ENCODE measurements at regions not wholly inside any gene's neighbourhood (a gene's known extent, or its start where the extent isn't known, plus 50 kb on each side); places are given as distances from the start of the nearest gene placed in this dataset.

DNA sequence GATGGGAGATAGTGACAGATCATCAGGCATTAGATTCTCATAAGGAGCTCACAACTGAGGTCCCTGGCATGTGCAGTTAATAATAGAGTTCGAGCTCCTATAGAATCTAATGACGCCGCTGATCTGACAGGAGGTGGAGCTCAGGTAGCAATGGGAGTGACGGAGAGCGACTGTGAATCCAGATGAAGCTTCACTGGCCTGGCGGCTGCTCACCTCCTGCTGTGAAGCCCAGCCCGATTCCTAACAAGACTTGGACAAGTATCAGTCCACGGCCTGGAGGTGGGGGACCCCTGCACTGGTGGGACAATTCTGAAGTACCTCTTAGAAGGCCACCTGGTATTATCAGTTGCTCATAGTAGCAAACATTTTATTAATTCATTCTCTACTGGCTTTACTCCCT lies 377.9 kb upstream of the ITGA1 start:
- DNase-seq (ENCODE audit: low spot score), result no peak

DNA sequence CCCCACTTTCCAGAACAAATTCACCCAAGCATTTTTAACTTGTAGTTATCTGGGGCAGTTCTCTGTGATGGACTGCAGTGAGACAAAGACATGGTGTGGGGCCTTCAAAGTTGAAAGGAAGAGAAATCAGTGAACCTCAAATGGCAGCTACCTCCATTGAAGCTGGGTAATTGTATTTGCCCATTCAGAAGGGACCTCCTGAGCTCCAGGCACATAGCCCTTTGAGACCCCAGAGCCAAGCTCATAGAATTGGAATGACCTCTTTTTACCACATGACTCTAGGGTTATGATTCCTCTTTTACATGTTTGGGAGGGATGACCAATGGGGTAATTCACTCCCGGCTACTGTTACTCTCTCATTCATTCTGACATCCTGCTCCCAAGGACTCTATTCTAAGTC lies 368.4 kb upstream of the ITGA1 start:
- no peak for DNase-seq (ENCODE audit: low spot score)

DNA sequence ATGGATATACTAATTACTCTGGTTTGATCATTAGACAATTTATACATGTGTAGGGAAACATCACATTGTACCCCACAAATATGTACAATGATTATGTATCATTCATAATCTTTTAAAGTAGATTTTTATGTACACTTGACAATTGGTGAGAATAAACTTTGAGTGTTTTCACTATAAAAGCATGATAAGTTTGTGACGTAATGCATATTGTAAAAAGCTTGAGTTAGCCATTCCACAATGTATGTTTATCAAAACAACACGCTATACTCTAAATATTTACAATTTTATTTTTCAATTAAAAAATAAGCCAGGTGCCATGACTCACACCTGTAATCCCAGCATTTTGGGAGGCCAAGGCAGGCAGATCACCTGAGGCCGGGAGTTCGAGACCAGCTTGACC lies 360.1 kb upstream of the ITGA1 start:
- DNase-seq (ENCODE audit: low spot score), result no peak

DNA sequence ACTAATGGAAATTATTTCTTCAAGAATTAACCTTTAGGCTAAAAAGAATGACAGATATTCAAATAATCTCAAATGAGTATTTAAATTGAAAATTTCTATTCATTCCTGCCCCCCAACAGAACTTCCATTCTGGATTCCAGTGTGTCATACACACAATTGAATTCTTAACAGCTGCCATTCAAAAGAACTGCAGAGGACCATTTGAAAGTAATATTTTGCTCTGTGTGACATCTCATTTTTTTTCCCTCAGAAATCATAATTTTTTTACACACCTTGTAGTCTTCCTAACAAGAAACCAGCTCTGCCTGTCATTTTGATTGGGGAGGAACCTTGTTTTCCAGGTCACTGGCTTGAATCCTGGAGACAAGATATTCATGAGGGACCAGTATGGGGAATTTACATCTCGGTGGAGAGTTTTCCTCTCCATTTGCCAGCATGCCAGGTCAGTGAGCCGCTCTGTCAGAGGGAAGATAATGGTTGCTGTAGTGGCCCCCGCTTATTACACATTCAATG lies 358.7 kb upstream of the ITGA1 start:
- no peak for DNase-seq (ENCODE audit: low spot score)

DNA sequence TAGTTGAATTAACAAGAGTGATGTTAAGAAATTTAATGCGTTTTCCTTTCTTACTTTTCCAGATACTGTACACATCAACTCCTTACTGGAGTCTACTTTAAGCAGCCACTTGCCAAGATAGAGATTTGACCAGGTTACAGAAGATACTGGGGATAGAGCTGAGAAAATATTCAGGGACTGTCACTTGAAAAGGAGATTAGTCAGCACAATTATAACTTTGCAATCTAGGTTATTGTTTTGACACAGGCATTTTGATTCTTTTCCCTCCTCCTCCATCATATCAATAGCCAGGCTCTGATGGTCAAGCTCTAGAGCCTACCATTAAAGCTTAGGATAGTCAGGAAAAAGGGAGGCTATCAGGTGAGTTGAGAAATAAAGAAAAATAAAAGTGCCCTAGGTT lies 345.9 kb upstream of the ITGA1 start:
- DNase-seq (ENCODE audit: low spot score), result no peak

DNA sequence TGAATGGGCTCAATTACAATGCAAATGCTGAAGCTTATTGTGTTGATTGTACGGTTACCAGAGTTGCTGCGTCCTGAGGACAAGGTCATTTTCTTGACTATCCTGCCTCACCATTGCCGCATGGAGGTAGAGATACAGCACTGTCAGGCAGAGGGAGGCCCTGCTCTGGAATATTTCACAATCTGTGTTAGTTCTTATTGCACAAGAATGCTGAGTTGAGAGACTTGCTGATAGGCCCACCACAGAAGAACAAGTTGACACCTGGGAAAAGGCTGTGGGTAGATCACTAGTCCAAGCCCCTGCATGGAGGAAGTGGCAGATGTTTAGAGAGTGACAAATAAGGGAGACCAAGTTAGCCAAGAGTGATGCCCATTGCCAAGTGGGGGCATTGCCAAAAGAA lies 344.5 kb upstream of the ITGA1 start:
- DNase-seq (ENCODE audit: low spot score), result no peak

DNA sequence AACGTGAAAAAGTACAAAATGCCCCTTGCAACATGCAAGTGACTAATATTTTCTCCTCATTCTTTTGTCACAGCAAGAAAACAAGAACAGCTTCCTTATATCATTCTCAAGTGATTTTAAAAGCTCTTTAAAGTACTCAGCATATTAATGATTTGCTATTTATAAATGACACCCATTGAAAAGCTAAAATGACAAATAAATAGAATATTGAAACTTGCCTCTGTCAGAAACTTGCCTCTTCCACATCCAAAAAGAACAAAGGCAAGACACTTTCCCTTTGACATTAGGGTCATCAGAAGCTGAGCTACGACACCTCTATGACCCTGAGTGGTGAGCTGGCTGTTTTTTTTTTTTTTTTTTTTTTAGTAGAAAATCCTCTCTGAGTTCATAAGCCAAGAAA lies 339.6 kb upstream of the ITGA1 start:
- no peak for DNase-seq (ENCODE audit: low spot score)

DNA sequence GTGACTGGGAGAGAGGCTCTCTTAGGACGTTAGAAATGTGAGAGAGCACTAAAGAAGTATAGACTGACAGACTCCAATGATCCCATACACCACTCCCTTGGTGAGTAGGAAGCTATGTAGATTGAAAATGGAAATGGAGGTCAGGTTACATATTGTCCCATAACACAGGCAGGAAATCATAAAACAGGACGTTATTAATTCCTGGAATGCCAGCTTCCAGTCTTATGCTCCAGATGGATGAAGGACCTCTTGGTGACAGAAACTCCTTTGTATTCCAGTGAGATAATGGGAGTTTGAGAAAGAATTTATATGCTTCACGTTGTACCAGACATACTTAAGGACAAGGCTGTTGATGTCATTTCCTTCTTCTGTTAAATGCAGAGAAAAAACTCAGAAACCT lies 338.2 kb upstream of the ITGA1 start:
- no peak for DNase-seq (ENCODE audit: low spot score)

DNA sequence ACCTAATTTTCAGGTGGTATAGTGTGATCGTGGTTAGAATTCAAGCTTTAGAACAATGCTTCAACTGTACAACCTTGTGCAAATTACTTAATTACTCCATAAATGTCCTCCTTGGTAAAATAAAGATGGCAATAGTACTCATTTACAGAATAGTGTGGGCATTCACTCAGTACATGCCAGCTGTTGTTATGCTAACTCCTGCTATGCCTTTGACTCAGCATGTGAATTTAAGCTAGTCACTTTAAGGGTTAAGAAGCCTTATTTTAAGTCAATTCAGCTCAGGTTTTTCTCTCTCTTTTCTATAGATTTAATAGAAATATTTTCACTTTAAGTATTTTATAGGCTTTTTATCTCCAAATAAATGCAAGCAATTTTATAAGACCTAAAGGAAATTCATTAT lies 335.6 kb upstream of the ITGA1 start:
- no peak for DNase-seq (ENCODE audit: low spot score)

DNA sequence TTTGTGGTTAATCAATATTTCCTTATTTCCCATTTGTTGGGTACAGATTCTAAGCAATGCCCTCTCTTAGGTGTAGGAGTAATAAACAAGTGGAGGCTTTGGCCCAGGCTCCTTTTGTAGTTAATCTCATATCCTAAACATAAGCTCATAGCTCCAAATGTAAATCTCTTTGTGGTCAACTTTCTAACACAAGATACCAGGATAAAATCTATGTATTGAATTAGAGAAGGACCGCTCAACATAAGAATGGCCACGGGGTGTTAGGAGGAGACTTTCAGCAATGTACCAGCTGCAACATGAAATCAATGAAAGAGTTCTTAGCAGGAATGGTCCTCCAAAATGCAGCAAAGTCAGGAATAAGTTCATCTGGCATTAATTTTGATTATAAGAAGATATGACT lies 334.5 kb upstream of the ITGA1 start:
- DNase-seq (ENCODE audit: low spot score), result no peak

DNA sequence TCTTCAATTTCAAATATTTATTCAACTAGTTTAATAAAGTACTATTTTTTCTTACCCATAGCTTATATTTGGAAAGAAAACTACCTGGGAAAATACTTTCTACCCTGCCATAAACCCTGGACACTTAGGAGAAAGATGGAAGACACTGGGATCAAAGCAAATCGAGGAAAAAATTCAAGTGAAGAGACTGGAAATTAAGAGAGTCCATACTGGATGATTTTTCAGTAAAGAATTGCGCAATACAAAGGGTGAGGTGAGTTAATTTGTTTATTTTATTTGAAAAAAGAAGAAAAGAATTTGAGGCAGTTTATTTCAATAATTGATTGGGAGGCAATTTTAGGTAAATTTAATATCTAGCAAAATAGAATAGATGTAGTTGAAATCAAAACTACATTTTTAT lies 331.8 kb upstream of the ITGA1 start:
- no peak for DNase-seq (ENCODE audit: low spot score)

DNA sequence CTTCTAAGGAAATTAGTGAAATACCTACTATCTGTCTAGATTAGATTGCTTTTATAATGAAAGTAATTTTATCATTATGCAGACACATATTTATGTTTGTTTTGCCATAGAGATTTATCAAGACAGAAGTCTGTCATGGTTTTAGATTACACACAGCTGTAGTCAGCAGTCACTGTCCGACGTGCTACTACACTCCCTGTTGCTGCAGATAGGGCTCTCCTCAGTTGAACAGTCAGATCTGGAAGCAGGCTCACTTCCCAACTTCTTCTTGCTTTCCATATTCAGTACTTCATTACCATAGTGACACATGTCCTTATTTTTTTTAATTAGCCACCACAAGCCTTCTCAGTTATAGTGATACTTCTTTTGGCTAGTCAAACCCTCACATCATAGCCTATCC lies 329.9 kb upstream of the ITGA1 start:
- no peak for DNase-seq (ENCODE audit: low spot score)

DNA sequence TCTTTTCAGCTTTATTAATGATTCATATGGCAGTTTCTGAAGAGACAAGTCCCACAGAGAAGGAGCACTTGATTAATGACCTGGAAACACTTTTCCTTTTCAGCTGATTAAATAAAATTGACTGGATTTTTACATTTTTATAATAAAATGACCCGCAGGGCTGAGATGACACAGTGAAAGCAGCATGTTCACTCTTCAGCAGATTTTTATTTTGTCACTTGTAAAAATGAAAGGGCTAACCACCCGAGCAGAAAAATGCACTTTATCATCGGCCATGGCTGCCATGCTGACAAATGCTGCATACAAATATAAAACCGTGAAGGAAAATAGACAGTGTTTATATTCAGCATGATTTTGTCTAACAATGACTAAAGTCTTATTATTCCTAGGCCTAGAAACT lies 321.6 kb upstream of the ITGA1 start:
- no peak for DNase-seq (ENCODE audit: low spot score)

DNA sequence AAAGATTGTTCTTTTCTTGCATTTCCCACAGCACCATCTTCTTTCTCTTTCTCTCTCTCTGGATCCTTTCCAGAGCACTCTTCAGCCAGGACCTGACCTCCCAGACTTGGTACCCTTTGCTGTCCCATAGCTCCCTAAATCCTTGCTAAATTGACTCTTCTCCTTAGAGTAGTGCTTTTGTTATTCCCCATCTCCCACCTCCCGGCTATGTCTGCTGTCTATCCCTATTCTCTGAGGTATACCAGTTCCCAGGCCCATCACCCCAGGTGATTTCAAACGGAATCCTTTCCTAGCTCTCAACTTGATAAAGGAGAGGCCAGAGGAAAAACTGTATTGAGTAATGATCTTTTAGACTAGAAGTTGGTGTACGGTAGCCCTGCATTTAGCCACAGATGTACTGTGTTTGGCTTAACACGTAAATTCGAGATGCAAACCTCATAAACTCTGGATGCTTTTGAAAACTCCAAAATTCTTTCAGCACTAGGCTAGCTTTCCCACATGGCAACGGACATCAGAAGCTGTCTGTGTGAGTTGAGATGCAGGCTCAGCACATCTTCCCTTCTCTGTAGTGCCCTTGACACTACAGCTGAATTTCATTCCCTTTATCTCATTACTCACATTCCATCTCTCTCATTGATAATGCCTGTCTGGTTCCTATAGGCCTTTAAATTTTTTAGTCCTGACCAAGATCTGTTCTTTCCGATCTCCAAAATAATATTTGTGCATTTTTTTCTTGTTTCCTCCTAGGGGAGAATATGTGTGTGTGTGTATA lies 320.8 kb upstream of the ITGA1 start:
- no peak for DNase-seq (ENCODE audit: low spot score)

DNA sequence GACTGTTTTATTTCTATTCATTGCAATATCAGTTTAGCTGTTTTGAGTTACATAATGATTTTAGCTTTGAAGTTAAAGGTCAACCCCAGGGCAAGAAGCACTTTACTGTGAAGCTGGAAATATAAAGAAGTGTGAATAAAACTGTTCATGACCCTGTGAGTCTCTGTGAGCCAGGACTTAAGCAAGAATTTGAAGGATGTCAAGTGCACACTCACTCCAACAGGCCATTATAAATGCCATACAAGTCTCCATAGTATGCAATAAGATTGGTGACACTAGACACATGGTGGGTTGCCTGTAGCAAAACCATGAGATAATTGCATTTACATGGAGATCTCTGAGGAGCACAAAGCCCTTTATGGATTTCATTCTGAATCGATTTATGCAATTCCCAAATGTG lies 318.7 kb upstream of the ITGA1 start:
- no peak for DNase-seq (ENCODE audit: low spot score)

DNA sequence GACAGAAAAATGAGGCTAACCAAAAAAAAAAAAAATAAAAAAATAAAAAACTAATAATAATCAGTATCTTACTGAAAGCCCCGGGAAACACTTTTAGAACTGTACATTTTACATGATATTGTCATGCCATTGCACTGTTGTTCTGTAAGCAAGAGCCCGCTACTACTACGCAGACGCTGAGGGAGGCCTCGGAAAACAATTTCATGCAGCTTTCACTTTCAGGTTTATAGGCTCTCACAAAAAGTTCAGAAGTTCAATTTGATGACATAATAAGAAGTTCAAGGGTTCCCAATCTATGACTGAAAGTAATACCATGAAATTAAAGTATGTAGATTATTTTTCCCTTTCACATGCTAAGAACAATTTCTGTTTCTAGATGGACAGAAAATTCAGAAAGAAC lies 318.3 kb upstream of the ITGA1 start:
- DNase-seq (ENCODE audit: low spot score), result no peak

DNA sequence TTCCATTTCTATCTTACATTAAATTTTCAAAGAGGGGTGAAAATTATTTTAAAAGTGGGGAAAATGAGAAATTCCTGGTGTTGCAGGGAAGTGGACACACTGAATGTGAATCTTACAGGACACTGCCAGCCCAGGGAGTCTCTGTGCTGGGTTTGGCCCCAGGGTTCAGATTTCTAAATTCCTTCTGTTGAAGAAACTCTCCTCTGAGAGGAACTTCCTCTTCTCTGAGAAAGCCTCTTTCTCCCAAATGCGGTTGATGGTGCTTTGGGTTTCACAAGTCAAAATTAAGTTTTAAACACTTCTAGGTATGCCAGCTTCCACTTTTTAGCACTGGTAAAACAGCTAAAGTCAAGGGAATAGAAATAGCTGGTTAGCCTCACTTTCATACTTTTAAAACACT lies 317.9 kb upstream of the ITGA1 start:
- no peak for DNase-seq (ENCODE audit: low spot score)

DNA sequence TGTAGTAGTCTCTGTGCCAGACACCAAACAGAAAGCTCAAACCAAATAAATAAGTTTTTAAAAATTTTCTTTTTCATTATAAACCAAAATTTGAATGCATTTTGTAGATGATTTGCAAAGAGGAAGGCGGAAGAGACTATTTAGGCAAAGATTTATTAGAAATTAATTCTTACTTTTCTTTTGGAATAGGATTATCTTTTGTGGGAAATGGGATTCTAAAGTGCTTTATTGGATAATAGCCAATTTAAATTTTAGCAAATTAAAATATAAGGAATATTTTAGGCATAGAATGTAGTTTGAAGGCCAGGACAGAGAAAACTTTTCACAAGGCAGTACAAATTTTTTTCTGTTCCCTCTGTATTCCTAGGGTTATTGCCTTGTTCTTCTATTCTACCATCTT lies 311.4 kb upstream of the ITGA1 start:
- DNase-seq (ENCODE audit: low spot score), result no peak

DNA sequence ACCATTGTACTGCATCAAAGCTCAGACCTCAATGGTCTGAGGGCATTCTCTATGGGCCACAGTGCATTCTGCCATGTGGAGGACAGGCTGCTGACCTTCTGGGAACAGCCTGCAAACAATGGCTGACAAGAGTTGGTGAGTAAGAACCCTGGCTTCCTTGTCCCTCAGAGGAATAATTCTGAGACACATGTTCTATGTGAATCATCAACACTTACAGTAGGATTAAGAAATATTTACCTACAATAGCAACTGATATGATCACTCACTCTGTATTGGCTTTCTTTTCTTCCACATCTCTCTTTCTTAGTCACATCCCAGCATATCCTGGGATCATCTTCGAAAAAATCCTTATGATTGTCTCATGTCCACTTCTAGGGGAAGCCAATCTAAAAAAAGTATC lies 306.5 kb upstream of the ITGA1 start:
- DNase-seq (ENCODE audit: low spot score), result no peak

DNA sequence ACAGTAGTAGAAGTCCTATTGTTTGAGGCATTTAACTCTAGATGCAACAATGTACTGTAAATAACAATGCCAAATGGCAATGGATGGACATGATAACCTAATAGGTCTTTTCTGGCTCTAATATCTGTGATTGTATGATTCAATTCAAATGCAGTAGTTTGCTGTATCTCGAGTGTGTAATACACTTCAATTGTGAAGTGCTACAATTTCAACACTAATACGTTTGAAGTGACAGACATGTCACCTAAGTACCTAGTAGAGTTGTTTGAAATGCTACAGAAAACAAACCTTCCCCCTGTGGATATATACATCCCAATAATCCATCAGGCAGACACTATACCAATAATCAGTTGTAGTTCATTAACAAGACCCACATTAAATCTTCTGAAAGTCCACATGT lies 305.9 kb upstream of the ITGA1 start:
- no peak for DNase-seq (ENCODE audit: low spot score)

DNA sequence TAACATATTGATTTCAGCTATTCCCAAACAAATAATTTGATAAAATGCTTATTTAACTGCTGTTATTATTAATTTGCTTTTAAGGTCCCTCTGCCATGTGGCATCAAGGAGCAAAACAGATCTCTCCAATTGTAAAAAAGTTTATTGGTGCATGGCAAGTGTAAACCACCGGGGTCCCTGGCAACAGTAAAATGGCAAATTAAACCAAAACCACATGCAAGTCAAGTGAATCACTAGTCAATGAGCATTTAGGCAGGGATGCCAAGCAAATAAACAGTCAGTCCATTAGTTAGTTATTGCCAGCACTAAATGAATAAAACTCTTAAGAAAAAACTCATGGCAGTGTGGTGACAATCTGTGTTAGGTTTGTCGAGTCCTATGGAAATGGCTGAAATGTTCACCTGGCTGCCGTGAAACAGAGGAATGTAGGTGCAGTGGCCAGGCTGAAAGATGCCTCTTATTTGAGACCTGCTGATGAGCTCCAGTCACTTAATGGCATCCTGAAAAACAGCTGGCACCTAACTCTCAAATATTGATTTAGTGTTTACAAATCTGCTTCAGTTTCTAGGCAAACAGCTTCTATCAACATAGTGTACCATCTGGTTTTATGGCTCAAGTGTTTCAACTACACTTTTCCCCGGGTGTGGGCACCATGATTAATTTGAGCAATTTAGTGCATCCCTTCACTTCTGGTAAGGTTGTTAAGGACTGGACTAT lies 296.5 kb upstream of the ITGA1 start:
- DNase-seq (ENCODE audit: low spot score), result no peak

DNA sequence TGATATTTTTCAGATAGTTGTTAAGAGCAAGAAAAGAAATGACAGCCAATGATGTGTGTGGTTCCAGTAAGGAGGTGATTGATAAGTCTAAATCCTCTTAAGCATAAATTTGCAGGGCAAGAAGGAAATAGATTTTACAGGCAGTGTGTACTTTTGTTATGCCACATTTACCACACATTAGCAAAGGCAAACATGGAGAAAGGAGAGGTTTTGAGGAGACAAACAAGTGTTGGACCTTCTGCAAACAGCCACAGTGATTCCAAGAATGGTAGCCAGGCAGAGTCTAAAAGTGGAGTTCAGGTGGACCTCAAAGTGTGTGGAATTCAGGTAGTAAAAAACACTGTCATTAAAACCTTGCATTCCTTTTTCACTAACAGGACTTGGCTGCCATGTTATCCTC lies 295.9 kb upstream of the ITGA1 start:
- no peak for DNase-seq (ENCODE audit: low spot score)

DNA sequence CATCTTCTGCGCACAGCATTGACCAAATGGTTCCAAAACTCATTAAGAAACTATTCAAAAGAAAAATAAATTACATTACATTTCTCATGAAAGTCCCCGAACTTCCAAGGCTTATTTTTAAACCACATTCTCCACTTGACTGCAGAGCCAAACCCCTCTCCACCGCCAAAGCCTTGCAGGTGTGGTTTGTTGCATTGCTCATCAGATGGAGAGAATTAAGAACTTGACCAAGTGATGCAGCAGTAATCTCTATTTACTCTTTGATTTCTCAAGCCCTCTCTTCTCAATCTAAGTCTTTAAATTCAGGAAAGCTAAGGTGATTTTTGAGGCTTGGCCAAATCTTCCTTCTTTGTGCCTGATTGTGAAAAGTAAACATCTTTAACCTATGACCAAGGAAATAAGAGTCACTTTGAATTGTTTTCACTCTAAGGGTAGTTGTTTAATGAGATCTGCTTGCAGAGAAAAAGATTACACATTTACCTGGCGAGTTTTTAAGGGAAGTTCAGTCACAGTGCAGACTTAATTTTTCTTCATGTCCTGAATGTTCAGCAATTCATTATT lies 290.5 kb upstream of the ITGA1 start:
- DNase-seq (ENCODE audit: low spot score), result no peak

DNA sequence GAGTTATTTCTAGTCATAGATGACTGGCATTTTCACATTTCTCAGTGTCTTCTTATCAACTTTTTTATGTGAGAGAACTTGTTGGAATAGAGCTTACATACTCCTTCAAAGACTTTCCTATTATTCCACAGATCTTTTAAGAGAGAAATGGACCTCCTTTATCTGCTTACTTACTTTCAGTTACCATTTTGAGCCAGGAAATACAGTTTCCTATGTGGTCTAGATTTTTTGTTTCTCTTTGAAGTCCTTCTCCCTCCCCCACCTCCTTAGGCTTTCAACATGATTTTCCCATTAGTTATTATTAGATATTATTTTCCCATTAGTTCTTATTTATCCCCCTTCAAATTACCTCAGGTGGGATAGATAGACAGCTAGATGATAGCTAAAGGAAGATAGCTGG lies 289.1 kb upstream of the ITGA1 start:
- DNase-seq (ENCODE audit: low spot score), result no peak
